ENCODE measurements at regions not wholly inside any gene's neighbourhood (a gene's known extent, or its start where the extent isn't known, plus 50 kb on each side); places are given as distances from the start of the nearest gene placed in this dataset.
A peak's percentile ranks its signal among the peaks of the same experiment; 100 is the strongest.

DNA sequence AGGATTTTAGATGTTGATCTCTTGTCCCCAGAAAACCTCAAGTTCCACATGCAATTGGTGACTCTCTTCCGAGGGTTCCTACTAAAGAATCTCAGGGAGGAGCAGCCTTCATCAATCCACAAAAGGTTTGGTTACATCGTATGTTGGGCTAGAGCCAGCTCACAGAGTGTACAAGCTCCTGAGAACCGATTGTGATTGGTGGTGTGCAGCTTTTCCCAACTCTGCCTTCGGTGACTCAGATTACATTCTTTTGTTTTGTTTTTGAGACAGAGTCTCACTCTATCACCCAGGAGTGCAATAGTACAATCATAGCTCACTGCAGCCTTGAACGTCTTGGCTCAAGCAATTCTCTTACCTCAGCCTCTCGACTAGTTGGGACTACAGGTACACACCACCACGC lies 172.4 kb downstream of the PMP22 start:
- Mint-ChIP-seq H3K27ac (ENCODE audit: unreplicated experiment) (no peak overlapping the region), H3K9me3 (ENCODE audit: low read depth, unreplicated experiment) (peaks cover 3% of the 10 kb centered on the region), H3K36me3 (ENCODE audit: insufficient read depth, unreplicated experiment) (no peaks in the 10 kb centered on the region), H3K27me3 (ENCODE audit: unreplicated experiment) (peaks cover 8% of the 10 kb centered on the region), H3K4me3 (ENCODE audit: low read depth, unreplicated experiment) (no peak overlapping the region), H3K4me1 (ENCODE audit: low read depth, unreplicated experiment) (no peaks in the 10 kb centered on the region)
- DNase-seq, result no peak
- TF ChIP-seq CTCF (IDR thresholded peaks at IDR 0.05; ENCODE audit: unreplicated experiment), result no peak
- no TSS peak for BruUV-seq (replicated peaks)
- CTCF ChIA-PET, result no interaction called here
- intact Hi-C loops (cut with micrococcal nuclease; ENCODE audit: unreplicated experiment), result no loop called here

GRCh38 chr17:15092261-15092660 lies 172.9 kb downstream of the PMP22 start:
- Mint-ChIP-seq H3K36me3 (ENCODE audit: insufficient read depth, unreplicated experiment) (no peaks in the 10 kb centered on the region), H3K4me3 (ENCODE audit: low read depth, unreplicated experiment) (no peak overlapping the region), H3K27ac (ENCODE audit: unreplicated experiment) (no peak overlapping the region), H3K27me3 (ENCODE audit: unreplicated experiment) (peaks cover 8% of the 10 kb centered on the region), H3K9me3 (ENCODE audit: low read depth, unreplicated experiment) (peaks cover 3% of the 10 kb centered on the region), H3K4me1 (ENCODE audit: low read depth, unreplicated experiment) (no peaks in the 10 kb centered on the region)
- DNase-seq, result no peak
- TF ChIP-seq CTCF (IDR thresholded peaks at IDR 0.05; ENCODE audit: unreplicated experiment), result no peak
- intact Hi-C loops (cut with micrococcal nuclease; ENCODE audit: unreplicated experiment), result no loop called here
- CTCF ChIA-PET, result no interaction called here
- BruUV-seq (replicated peaks), result no TSS peak

DNA sequence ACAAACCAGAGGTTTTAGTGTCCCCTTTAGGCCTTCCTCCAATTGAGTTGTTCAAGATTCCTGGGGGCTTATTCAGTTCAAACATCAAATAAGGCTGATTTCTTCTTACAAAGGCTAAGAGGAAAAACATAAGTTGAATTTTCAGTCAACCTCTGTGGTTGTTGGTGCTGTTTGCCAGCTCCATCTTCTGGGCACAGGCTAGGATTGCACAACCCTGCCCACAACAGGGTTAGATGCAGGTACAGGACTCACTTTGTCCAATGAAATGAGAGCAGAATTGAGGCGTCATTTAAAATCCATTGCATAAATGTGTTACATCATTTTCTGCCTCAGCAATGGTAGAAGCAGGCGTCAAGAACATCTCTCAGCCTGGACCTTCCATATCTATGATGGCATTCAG lies 173.3 kb downstream of the PMP22 start:
- CTCF ChIA-PET, result no interaction called here
- BruUV-seq (replicated peaks), result no TSS peak
- intact Hi-C loops (cut with micrococcal nuclease; ENCODE audit: unreplicated experiment), result no loop called here
- no peak overlapping the region for H3K27ac Mint-ChIP-seq (ENCODE audit: unreplicated experiment)
- H3K27me3 Mint-ChIP-seq (ENCODE audit: unreplicated experiment), result peaks cover 8% of the 10 kb centered on the region
- H3K9me3 Mint-ChIP-seq (ENCODE audit: low read depth, unreplicated experiment), result peaks cover 3% of the 10 kb centered on the region
- no peak overlapping the region for H3K4me3 Mint-ChIP-seq (ENCODE audit: low read depth, unreplicated experiment)
- no peaks in the 10 kb centered on the region for H3K36me3 Mint-ChIP-seq (ENCODE audit: insufficient read depth, unreplicated experiment)
- TF ChIP-seq CTCF (IDR thresholded peaks at IDR 0.05; ENCODE audit: unreplicated experiment), result no peak
- peak; percentile 0 for DNase-seq
- H3K4me1 Mint-ChIP-seq (ENCODE audit: low read depth, unreplicated experiment), result no peaks in the 10 kb centered on the region

DNA sequence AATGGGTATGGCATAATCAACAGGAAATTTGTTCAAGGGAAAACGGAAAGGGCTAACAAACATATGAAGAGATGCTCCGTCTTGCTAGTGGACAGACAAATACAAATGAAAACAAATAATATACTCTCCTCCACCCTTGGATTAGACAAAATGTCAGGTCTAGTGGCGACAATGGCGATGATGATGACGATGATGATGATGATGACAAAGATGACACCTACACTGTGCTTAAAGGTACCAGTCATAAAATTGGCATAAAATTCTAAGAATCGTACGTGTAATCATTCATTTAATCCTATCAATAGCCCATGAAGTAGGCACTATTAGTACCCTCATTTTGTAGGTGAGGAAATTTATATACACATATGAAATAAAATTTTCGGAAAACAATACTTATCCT lies 174.6 kb downstream of the PMP22 start:
- BruUV-seq (replicated peaks), result no TSS peak
- intact Hi-C loops (cut with micrococcal nuclease; ENCODE audit: unreplicated experiment), result no loop called here
- Mint-ChIP-seq H3K4me1 (ENCODE audit: low read depth, unreplicated experiment) (no peaks in the 10 kb centered on the region), H3K27ac (ENCODE audit: unreplicated experiment) (no peak overlapping the region), H3K36me3 (ENCODE audit: insufficient read depth, unreplicated experiment) (no peaks in the 10 kb centered on the region), H3K27me3 (ENCODE audit: unreplicated experiment) (peaks cover 8% of the 10 kb centered on the region), H3K4me3 (ENCODE audit: low read depth, unreplicated experiment) (no peak overlapping the region), H3K9me3 (ENCODE audit: low read depth, unreplicated experiment) (peaks cover 3% of the 10 kb centered on the region)
- no peak for TF ChIP-seq CTCF (IDR thresholded peaks at IDR 0.05; ENCODE audit: unreplicated experiment)
- CTCF ChIA-PET, result no interaction called here
- no peak for DNase-seq

GRCh38 chr17:15087946-15088345 lies 177.2 kb downstream of the PMP22 start:
- H3K27me3 Mint-ChIP-seq (ENCODE audit: unreplicated experiment), result no peaks in the 10 kb centered on the region
- H3K4me1 Mint-ChIP-seq (ENCODE audit: low read depth, unreplicated experiment), result no peaks in the 10 kb centered on the region
- intact Hi-C loops (cut with micrococcal nuclease; ENCODE audit: unreplicated experiment), result no loop called here
- no peak for DNase-seq
- TF ChIP-seq CTCF (IDR thresholded peaks at IDR 0.05; ENCODE audit: unreplicated experiment), result no peak
- no peak overlapping the region for H3K4me3 Mint-ChIP-seq (ENCODE audit: low read depth, unreplicated experiment)
- CTCF ChIA-PET, result no interaction called here
- H3K36me3 Mint-ChIP-seq (ENCODE audit: insufficient read depth, unreplicated experiment), result no peaks in the 10 kb centered on the region
- H3K27ac Mint-ChIP-seq (ENCODE audit: unreplicated experiment), result no peak overlapping the region
- no TSS peak for BruUV-seq (replicated peaks)
- no peaks in the 10 kb centered on the region for H3K9me3 Mint-ChIP-seq (ENCODE audit: low read depth, unreplicated experiment)

Data from Calu3 (cell line).